CD8-positive, alpha-beta memory T cell (primary cell): ENCODE measurements at regions not wholly inside any gene's neighbourhood (a gene's known extent, or its start where the extent isn't known, plus 50 kb on each side); places are given as distances from the start of the nearest gene placed in this dataset.
A peak's percentile ranks its signal among the peaks of the same experiment; 100 is the strongest.
"Not testable (repeated sequence)": the region's sequence is repeated elsewhere in the genome, so short reads cannot be mapped to it uniquely, and the experiment has no call there.

Experiments used
- CTCF ChIA-PET: fragments of 350-600 bp; sonication (Branson Sonifier 250); formaldehyde crosslinking; loops from one replicate; lab custom pipeline; 2021; ENCODE audit warnings: antibody characterized with exemption; lab: Charles Lee
- POLR2A ChIA-PET: fragments of 350-600 bp; sonication (Branson Sonifier 250); formaldehyde crosslinking; loops from one replicate; lab custom pipeline; 2021; ENCODE audit warnings: antibody characterized with exemption; lab: Charles Lee
- DNase-seq, 5 donors: peaks; one replicate each; pipeline versions ENCODE4 v3.0.0 to v3.0.0-alpha.2; 2020 to 2022; ENCODE audit warnings: mixed read lengths in 1 of 5
- H3K27ac ChIP-seq: one replicate; pipeline ENCODE4 v1.7.0; 2013; ENCODE audit warnings: low read depth, mild to moderate bottlenecking, low read length, moderate library complexity
- H3K27me3 ChIP-seq: 2 replicates; pipeline ENCODE4 v1.7.0; 2013; ENCODE audit warnings: low read length, mild to moderate bottlenecking; ENCODE audit not compliant: insufficient read depth, poor library complexity, severe bottlenecking
- H3K36me3 ChIP-seq: 2 replicates; pipeline ENCODE4 v1.7.0; 2013; ENCODE audit warnings: mild to moderate bottlenecking, low read length, moderate library complexity; ENCODE audit not compliant: insufficient read depth
- H3K4me1 ChIP-seq: 2 replicates; pipeline ENCODE4 v1.7.0; 2013; ENCODE audit warnings: mild to moderate bottlenecking, low read length, moderate library complexity; ENCODE audit not compliant: insufficient read depth
- H3K4me3 ChIP-seq: 2 replicates; pipeline ENCODE4 v1.7.0; 2013; ENCODE audit warnings: mild to moderate bottlenecking, low read length
- H3K9me3 ChIP-seq: 2 replicates; pipeline ENCODE4 v1.7.0; 2013; ENCODE audit warnings: mild to moderate bottlenecking, low read length
- H3K27ac Mint-ChIP-seq, 8 donors: one replicate each; pipeline ENCODE4 v1.8.0; 2020 to 2021; ENCODE audit warnings: mixed read lengths in 8 of 8, mild to moderate bottlenecking in 6 of 8, inconsistent platforms in 3 of 8, moderate library complexity in 3 of 8
- H3K27me3 Mint-ChIP-seq, 2 donors: one replicate each; pipeline ENCODE4 v1.8.0; 2020 to 2021; ENCODE audit warnings: mixed read lengths in 2 of 2, mild to moderate bottlenecking in 1 of 2, moderate library complexity in 1 of 2
- H3K36me3 Mint-ChIP-seq, 3 donors: one replicate each; pipeline ENCODE4 v1.8.0; 2020 to 2021; ENCODE audit warnings: mixed read lengths in 3 of 3, inconsistent platforms in 1 of 3, mild to moderate bottlenecking in 1 of 3
- H3K4me1 Mint-ChIP-seq, 3 donors: one replicate each; pipeline ENCODE4 v1.8.0; 2020 to 2021; ENCODE audit warnings: mixed read lengths in 3 of 3, inconsistent platforms in 1 of 3, mild to moderate bottlenecking in 1 of 3
- H3K4me3 Mint-ChIP-seq, 7 donors: one replicate each; pipeline ENCODE4 v1.8.0; 2020 to 2021; ENCODE audit warnings: mixed read lengths in 7 of 7, mild to moderate bottlenecking in 6 of 7, moderate library complexity in 4 of 7, inconsistent platforms in 2 of 7
- H3K9me3 Mint-ChIP-seq, 5 donors: one replicate each; pipeline ENCODE4 v1.8.0; 2020 to 2022; ENCODE audit warnings: mixed read lengths in 5 of 5, mild to moderate bottlenecking in 3 of 5, moderate library complexity in 2 of 5, inconsistent platforms in 1 of 5

- Mint-ChIP-seq H3K9me3 (peaks cover 0 to 2% (median 0%) of the 10 kb centered on the region in 5 donors), H3K4me3 (no peak overlapping the region), H3K36me3 (no peaks in the 10 kb centered on the region), H3K4me1 (peaks cover 10 to 13% (median 11%) of the 10 kb centered on the region in 3 donors), H3K27me3 (no peaks in the 10 kb centered on the region), H3K27ac (no peak overlapping the region)
- H3K4me1 ChIP-seq = no peaks in the 10 kb centered on the region
- ChIA-PET POLR2A (no interaction called here), CTCF (interaction anchor here (0.7 to 1.1 kb wide), 2 partner anchors 9 to 16 kb away, joined by 3 read pairs; no protein-coding TSS in a partner anchor)
- no peaks in the 10 kb centered on the region for H3K9me3 ChIP-seq
- H3K27me3 ChIP-seq = no peaks in the 10 kb centered on the region
- H3K27ac ChIP-seq = no peak overlapping the region
- no peak for DNase-seq
- no peaks in the 10 kb centered on the region for H3K36me3 ChIP-seq
- no peak overlapping the region for H3K4me3 ChIP-seq
Observed at GRCh38 chr6:131456565-131456964, 116.5 kb upstream of the ARG1 start.

GRCh38 chr6:131459005-131459404 is 114.0 kb upstream of the ARG1 start:
- CTCF ChIA-PET = interaction anchor here (1.5 kb wide), 1 partner anchor 256 kb away, joined by 3 read pairs; no protein-coding TSS in a partner anchor

DNA sequence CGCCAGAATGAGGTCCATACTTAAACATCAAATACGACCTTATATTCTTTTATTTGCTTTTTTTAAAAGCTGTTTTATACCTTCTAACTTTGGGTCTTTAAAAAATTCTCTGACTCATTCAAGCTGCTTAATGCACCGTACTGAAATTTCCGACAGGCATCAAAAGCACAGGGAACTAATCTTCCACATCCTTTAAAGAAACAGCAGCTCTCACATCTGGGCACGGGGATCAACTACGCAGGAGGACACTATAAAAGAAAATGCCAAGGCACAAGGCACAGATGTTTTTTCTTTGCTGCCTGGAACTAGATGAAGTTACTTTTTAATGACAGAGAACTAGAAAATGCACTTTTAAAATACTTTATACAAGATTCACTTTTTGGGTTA is 112.4 kb upstream of the ARG1 start:
- no peak overlapping the region for H3K4me3 Mint-ChIP-seq
- ChIA-PET POLR2A (no interaction called here), CTCF (no interaction called here)
- Histone ChIP-seq H3K9me3 (no peaks in the 10 kb centered on the region), H3K36me3 (no peaks in the 10 kb centered on the region), H3K27ac (no peak overlapping the region), H3K4me3 (no peak overlapping the region), H3K27me3 (no peaks in the 10 kb centered on the region), H3K4me1 (no peaks in the 10 kb centered on the region)
- no peaks in the 10 kb centered on the region for H3K27me3 Mint-ChIP-seq
- H3K4me1 Mint-ChIP-seq = peaks cover 3 to 7% (median 6%) of the 10 kb centered on the region in 3 donors
- DNase-seq = no peak
- H3K27ac Mint-ChIP-seq = peak overlapping the region in 1 of 8 donors; percentile 3
- H3K9me3 Mint-ChIP-seq = no peaks in the 10 kb centered on the region
- H3K36me3 Mint-ChIP-seq = no peaks in the 10 kb centered on the region

More at GRCh38 chr6:131459005-131459404, 114.0 kb upstream of the ARG1 start:
- Histone ChIP-seq H3K27ac (no peak overlapping the region), H3K4me1 (no peaks in the 10 kb centered on the region), H3K36me3 (no peaks in the 10 kb centered on the region), H3K4me3 (no peak overlapping the region), H3K27me3 (no peaks in the 10 kb centered on the region), H3K9me3 (no peaks in the 10 kb centered on the region)
- peaks cover 3 to 7% (median 6%) of the 10 kb centered on the region in 3 donors for H3K4me1 Mint-ChIP-seq
- no peaks in the 10 kb centered on the region for H3K36me3 Mint-ChIP-seq
- DNase-seq = no peak
- no peaks in the 10 kb centered on the region for H3K9me3 Mint-ChIP-seq
- H3K4me3 Mint-ChIP-seq = no peak overlapping the region
- no peaks in the 10 kb centered on the region for H3K27me3 Mint-ChIP-seq
- POLR2A ChIA-PET = no interaction called here
- no peak overlapping the region for H3K27ac Mint-ChIP-seq

DNA sequence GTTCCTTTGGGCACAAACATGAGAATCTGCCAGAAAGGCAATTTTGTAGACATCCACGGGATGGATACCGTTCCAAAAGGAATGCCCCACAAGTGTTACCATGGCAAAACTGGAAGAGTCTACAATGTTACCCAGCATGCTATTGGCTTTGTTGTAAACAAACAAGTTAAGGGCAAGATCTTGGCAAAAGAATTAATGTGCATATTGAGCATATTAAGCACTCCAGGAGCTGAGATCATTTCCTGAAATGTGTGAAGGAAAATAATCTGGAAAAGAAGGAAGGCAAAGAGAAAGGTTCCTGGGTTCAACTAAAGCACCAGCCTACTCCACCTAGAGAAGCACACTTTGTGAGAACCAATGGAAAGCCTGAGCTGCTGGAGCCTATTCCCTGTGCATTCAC is 103.9 kb upstream of the ARG1 start:
- Histone ChIP-seq H3K27ac (no peak overlapping the region), H3K36me3 (no peaks in the 10 kb centered on the region), H3K27me3 (no peaks in the 10 kb centered on the region), H3K4me1 (no peaks in the 10 kb centered on the region), H3K4me3 (no peak overlapping the region), H3K9me3 (no peaks in the 10 kb centered on the region)
- H3K9me3 Mint-ChIP-seq = peaks cover 0 to 3% (median 0%) of the 10 kb centered on the region in 5 donors
- H3K36me3 Mint-ChIP-seq = peaks cover 0 to 1% (median 0%) of the 10 kb centered on the region in 3 donors
- H3K4me1 Mint-ChIP-seq = no peaks in the 10 kb centered on the region
- POLR2A ChIA-PET = no interaction called here
- H3K4me3 Mint-ChIP-seq = no peak overlapping the region
- H3K27ac Mint-ChIP-seq = no peak overlapping the region
- no peak for DNase-seq
- CTCF ChIA-PET = no interaction called here
- peaks cover 0 to 1% of the 10 kb centered on the region in 2 donors for H3K27me3 Mint-ChIP-seq

GRCh38 chr6:131470534-131470933 is 102.5 kb upstream of the ARG1 start:
- Mint-ChIP-seq H3K9me3 (peaks cover 4 to 8% (median 5%) of the 10 kb centered on the region in 5 donors), H3K4me3 (no peak overlapping the region), H3K4me1 (no peaks in the 10 kb centered on the region), H3K27me3 (peaks cover 0 to 1% of the 10 kb centered on the region in 2 donors), H3K36me3 (peaks cover 0 to 10% (median 1%) of the 10 kb centered on the region in 3 donors), H3K27ac (no peak overlapping the region)
- ChIA-PET POLR2A (no interaction called here), CTCF (no interaction called here)
- Histone ChIP-seq H3K36me3 (no peaks in the 10 kb centered on the region), H3K27ac (no peak overlapping the region), H3K4me3 (no peak overlapping the region), H3K4me1 (no peaks in the 10 kb centered on the region), H3K27me3 (no peaks in the 10 kb centered on the region), H3K9me3 (no peaks in the 10 kb centered on the region)
- no peak for DNase-seq

GRCh38 chr6:131471331-131471730 is 101.7 kb upstream of the ARG1 start:
- Mint-ChIP-seq H3K4me3 (no peak overlapping the region), H3K27ac (no peak overlapping the region), H3K9me3 (peaks cover 4 to 10% (median 5%) of the 10 kb centered on the region in 5 donors), H3K27me3 (peaks cover 0 to 1% of the 10 kb centered on the region in 2 donors), H3K4me1 (no peaks in the 10 kb centered on the region), H3K36me3 (peaks cover 0 to 10% (median 1%) of the 10 kb centered on the region in 3 donors)
- H3K4me3 ChIP-seq = no peak overlapping the region
- DNase-seq = no peak
- H3K27ac ChIP-seq = no peak overlapping the region
- ChIA-PET CTCF (no interaction called here), POLR2A (no interaction called here)
- H3K27me3 ChIP-seq = no peaks in the 10 kb centered on the region
- H3K4me1 ChIP-seq = no peaks in the 10 kb centered on the region
- H3K9me3 ChIP-seq = no peaks in the 10 kb centered on the region
- no peaks in the 10 kb centered on the region for H3K36me3 ChIP-seq

DNA sequence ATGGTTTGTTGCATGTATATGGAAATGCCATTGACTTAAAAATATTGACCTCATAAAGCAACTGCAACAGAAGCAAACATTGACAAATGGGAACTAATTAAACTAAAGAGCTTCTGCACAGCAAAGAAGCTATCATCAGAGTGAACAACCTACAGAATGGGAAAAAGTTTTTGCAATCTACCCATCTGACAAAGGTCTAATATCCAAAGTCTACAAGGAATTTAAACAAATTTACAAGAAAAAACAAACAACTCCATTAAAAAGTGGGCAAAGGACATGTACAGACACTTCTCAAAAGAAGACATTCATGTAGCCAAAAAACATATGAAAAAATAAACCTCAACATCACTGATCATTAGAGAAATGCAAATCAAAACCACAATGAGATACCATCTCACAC is 99.7 kb upstream of the ARG1 start:
- H3K9me3 ChIP-seq, H3K4me1 ChIP-seq, DNase-seq, H3K4me3 ChIP-seq, H3K36me3 Mint-ChIP-seq, H3K4me1 Mint-ChIP-seq, H3K27ac Mint-ChIP-seq, H3K36me3 ChIP-seq, H3K4me3 Mint-ChIP-seq, H3K27me3 ChIP-seq, H3K27me3 Mint-ChIP-seq, CTCF ChIA-PET, POLR2A ChIA-PET, H3K27ac ChIP-seq: not testable (repeated sequence)
- peaks cover 4 to 13% (median 5%) of the 10 kb centered on the region in 5 donors for H3K9me3 Mint-ChIP-seq

DNA sequence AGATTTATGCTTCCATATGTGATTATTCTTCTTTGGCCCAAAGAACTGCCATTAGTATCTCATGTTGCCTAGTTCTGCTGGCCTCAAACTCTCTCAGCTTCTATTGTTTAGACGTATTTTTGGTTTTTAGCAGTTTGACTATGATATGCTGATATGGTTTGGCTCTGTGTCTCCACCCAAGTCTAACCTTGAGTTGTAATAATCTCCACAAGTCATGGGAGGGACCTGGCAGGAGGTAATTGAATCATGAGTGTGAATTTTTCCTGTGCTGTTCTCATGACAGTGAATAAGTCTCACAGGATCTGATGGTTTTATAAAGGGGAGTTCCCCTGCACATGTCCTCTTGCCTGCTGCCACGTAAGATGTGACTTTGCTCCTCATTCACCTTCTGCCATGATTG is 96.7 kb upstream of the ARG1 start:
- Histone ChIP-seq H3K27ac (no peak overlapping the region), H3K36me3 (no peaks in the 10 kb centered on the region), H3K9me3 (no peaks in the 10 kb centered on the region), H3K4me3 (no peak overlapping the region), H3K4me1 (no peaks in the 10 kb centered on the region), H3K27me3 (no peaks in the 10 kb centered on the region)
- Mint-ChIP-seq H3K9me3 (peaks cover 4 to 13% (median 5%) of the 10 kb centered on the region in 5 donors), H3K27me3 (no peaks in the 10 kb centered on the region), H3K4me3 (no peak overlapping the region), H3K27ac (no peak overlapping the region), H3K4me1 (no peaks in the 10 kb centered on the region), H3K36me3 (peaks cover 0 to 10% (median 0%) of the 10 kb centered on the region in 3 donors)
- DNase-seq = no peak
- ChIA-PET CTCF (no interaction called here), POLR2A (no interaction called here)
